CD4-positive, CD25-positive, alpha-beta regulatory T cell (primary cell): ENCODE measurements at regions not wholly inside any gene's neighbourhood (a gene's known extent, or its start where the extent isn't known, plus 50 kb on each side); places are given as distances from the start of the nearest gene placed in this dataset.

ENCODE experiments used
- ATAC-seq, 2 donors: fragments of 150-1000 bp; cut with Tn5 transposase; one replicate each; pipeline ENCODE4 v1.10.0; 2021; ENCODE audit warnings: low read depth in 2 of 2, moderate number of reproducible peaks in 2 of 2, moderate library complexity in 1 of 2
- DNase-seq, 3 donors: peaks; one replicate each; pipeline versions ENCODE4 v3.0.0 to v3.0.0-alpha.2; 2012 to 2022; ENCODE audit warnings: mixed read lengths in 1 of 3
- H3K27ac ChIP-seq: one replicate; pipeline ENCODE4 v1.7.0; 2013; ENCODE audit warnings: mild to moderate bottlenecking, low read length; ENCODE audit not compliant: insufficient read depth, poor library complexity, severe bottlenecking
- H3K27me3 ChIP-seq: one replicate; pipeline ENCODE4 v1.7.0; 2013; ENCODE audit warnings: low read length; ENCODE audit not compliant: control insufficient read depth, insufficient read depth
- H3K36me3 ChIP-seq: one replicate; pipeline ENCODE4 v1.7.0; 2013; ENCODE audit warnings: mild to moderate bottlenecking, low read length, moderate library complexity; ENCODE audit not compliant: control insufficient read depth, insufficient read depth
- H3K4me1 ChIP-seq: 2 replicates; pipeline ENCODE4 v1.7.0; 2013; ENCODE audit warnings: mild to moderate bottlenecking, low read length; ENCODE audit not compliant: insufficient read depth, control insufficient read depth, poor library complexity, severe bottlenecking
- H3K4me3 ChIP-seq: one replicate; pipeline ENCODE4 v1.7.0; 2013; ENCODE audit warnings: low read depth, mild to moderate bottlenecking, low read length, moderate library complexity
- H3K9me3 ChIP-seq, 2 experiments: 1 replicate in 1 of 2; 2 replicates in 1 of 2; pipeline ENCODE4 v1.7.0; 2013; ENCODE audit warnings: low read length in 2 of 2, mild to moderate bottlenecking in 1 of 2, moderate library complexity in 1 of 2; ENCODE audit not compliant: control insufficient read depth in 2 of 2
- H3K27ac Mint-ChIP-seq, 3 donors: one replicate each; pipeline ENCODE4 v1.8.0; 2020 to 2022; ENCODE audit warnings: mild to moderate bottlenecking in 3 of 3, mixed read lengths in 3 of 3, moderate library complexity in 2 of 3
- H3K27me3 Mint-ChIP-seq: one replicate; pipeline ENCODE4 v1.8.0; 2022; ENCODE audit warnings: mild to moderate bottlenecking, mixed read lengths
- H3K36me3 Mint-ChIP-seq: one replicate; pipeline ENCODE4 v1.8.0; 2020; ENCODE audit warnings: mixed read lengths
- H3K4me1 Mint-ChIP-seq, 4 donors: one replicate each; pipeline ENCODE4 v1.8.0; 2020 to 2022; ENCODE audit warnings: mixed read lengths in 4 of 4, mild to moderate bottlenecking in 1 of 4
- H3K4me3 Mint-ChIP-seq, 4 donors: one replicate each; pipeline ENCODE4 v1.8.0; 2020 to 2022; ENCODE audit warnings: mild to moderate bottlenecking in 4 of 4, mixed read lengths in 4 of 4, moderate library complexity in 3 of 4
- H3K9me3 Mint-ChIP-seq, 7 donors: one replicate each; pipeline ENCODE4 v1.8.0; 2020 to 2022; ENCODE audit warnings: mixed read lengths in 7 of 7, mild to moderate bottlenecking in 3 of 7, moderate library complexity in 2 of 7

DNA sequence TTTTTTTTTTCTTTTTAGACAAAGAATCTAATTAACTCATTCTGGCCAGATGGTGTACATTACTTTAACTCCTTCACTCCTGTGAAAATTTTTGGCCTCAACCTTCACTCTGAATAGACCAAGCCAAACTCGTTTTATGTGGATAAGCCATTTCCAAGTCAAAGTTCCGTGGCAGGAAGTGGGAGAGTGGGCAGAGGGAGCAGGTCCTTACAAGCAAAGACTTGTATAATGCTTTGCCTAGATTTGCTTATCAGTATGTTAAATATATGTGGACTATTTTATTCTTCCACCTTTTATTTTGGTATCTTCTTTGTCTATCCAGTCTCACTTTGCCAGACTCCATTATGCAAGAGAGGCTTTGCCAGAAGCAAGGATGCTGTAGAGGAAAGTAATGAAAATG lies 178.1 kb upstream of the TNP1 start:
- Mint-ChIP-seq H3K36me3 (no peaks in the 10 kb centered on the region), H3K4me1 (no peaks in the 10 kb centered on the region), H3K27me3 (no peaks in the 10 kb centered on the region), H3K27ac (no peak overlapping the region), H3K9me3 (peaks cover 0 to 2% (median 0%) of the 10 kb centered on the region in 7 donors), H3K4me3 (no peak overlapping the region)
- H3K4me1 ChIP-seq: no peaks in the 10 kb centered on the region
- no peaks in the 10 kb centered on the region for H3K36me3 ChIP-seq
- ATAC-seq (no peak), DNase-seq (no peak)
- H3K9me3 ChIP-seq: no peaks in the 10 kb centered on the region
- H3K4me3 ChIP-seq: no peak overlapping the region
- H3K27ac ChIP-seq: no peak overlapping the region
- H3K27me3 ChIP-seq: no peaks in the 10 kb centered on the region

DNA sequence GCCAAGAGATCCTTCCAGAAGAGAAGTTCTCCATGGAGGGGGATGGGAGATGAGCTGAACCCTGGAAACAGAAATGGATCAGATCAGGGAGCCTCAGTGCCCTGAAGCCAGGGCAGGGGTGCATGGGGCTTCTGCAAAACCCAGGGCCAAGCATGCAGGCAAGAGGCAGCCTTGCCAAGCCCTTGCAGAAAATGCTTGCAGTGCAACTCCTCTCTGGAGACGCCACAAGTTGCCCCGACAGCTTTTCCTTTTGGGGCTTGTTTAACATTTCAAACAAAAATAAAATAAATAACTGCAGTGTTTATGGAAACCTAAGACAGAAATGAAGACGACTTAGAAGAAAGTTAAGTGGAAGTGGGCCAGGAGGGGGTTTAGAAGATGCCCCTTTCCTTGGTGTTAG lies 177.5 kb upstream of the TNP1 start:
- H3K27me3 Mint-ChIP-seq: no peaks in the 10 kb centered on the region
- Histone ChIP-seq H3K27me3 (no peaks in the 10 kb centered on the region), H3K4me1 (no peaks in the 10 kb centered on the region), H3K4me3 (no peak overlapping the region), H3K36me3 (no peaks in the 10 kb centered on the region), H3K9me3 (no peaks in the 10 kb centered on the region), H3K27ac (no peak overlapping the region)
- DNase-seq: no peak
- H3K4me3 Mint-ChIP-seq: no peak overlapping the region
- ATAC-seq: no peak
- H3K9me3 Mint-ChIP-seq: peaks cover 0 to 2% (median 0%) of the 10 kb centered on the region in 7 donors
- no peaks in the 10 kb centered on the region for H3K4me1 Mint-ChIP-seq
- no peak overlapping the region for H3K27ac Mint-ChIP-seq
- H3K36me3 Mint-ChIP-seq: no peaks in the 10 kb centered on the region

DNA sequence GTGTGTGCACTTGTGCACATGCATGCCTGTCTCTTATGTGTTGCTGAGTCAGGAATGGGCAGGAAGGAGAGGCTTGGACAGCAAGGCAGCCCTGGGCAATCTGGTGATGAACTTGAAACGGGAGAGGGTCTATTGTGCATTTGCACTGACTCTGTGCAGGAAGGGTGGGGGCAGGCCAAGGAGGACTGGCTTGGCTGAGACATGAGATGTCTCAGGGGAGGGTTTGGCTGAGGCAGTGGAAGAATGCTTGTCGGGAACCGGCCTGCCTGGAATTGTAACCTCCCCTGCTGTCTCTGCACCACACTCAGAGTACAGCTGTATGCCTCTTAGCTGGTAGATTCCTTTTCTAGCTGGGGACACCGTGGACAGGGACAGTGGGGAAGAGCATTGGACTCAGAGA lies 176.1 kb upstream of the TNP1 start:
- no peak overlapping the region for H3K27ac Mint-ChIP-seq
- Histone ChIP-seq H3K27me3 (no peaks in the 10 kb centered on the region), H3K4me1 (no peaks in the 10 kb centered on the region), H3K36me3 (no peaks in the 10 kb centered on the region), H3K4me3 (no peak overlapping the region), H3K27ac (no peak overlapping the region), H3K9me3 (no peaks in the 10 kb centered on the region)
- no peaks in the 10 kb centered on the region for H3K36me3 Mint-ChIP-seq
- DNase-seq (no peak), ATAC-seq (no peak)
- no peaks in the 10 kb centered on the region for H3K27me3 Mint-ChIP-seq
- no peaks in the 10 kb centered on the region for H3K4me1 Mint-ChIP-seq
- H3K9me3 Mint-ChIP-seq: peaks cover 0 to 2% (median 0%) of the 10 kb centered on the region in 7 donors
- no peak overlapping the region for H3K4me3 Mint-ChIP-seq

DNA sequence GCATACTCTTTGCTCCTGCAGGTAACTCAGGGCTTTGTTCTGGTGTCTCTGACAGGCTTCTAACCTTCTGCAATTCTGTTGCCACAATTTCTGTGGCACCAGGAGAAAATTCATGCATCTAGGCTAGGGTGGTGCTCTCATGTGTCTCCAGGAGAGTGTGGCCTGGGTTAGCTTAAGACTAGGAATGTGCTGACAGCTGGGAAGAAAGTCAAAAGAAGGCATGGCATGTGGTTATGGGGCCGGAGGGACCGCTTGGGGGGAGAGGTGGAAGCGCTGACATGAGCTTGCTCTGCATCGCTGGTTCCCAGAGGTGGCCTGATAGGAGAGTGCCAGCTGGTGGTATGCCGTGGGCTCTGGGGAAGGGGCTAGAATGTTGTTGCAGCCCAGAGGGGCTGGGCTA lies 173.3 kb upstream of the TNP1 start:
- Mint-ChIP-seq H3K9me3 (peaks cover 0 to 5% (median 0%) of the 10 kb centered on the region in 7 donors), H3K4me3 (no peak overlapping the region), H3K27me3 (no peaks in the 10 kb centered on the region), H3K36me3 (no peaks in the 10 kb centered on the region), H3K27ac (no peak overlapping the region), H3K4me1 (no peaks in the 10 kb centered on the region)
- H3K27ac ChIP-seq: no peak overlapping the region
- no peaks in the 10 kb centered on the region for H3K4me1 ChIP-seq
- no peaks in the 10 kb centered on the region for H3K27me3 ChIP-seq
- ATAC-seq (no peak), DNase-seq (no peak)
- H3K36me3 ChIP-seq: no peaks in the 10 kb centered on the region
- H3K4me3 ChIP-seq: no peak overlapping the region
- no peaks in the 10 kb centered on the region for H3K9me3 ChIP-seq

DNA sequence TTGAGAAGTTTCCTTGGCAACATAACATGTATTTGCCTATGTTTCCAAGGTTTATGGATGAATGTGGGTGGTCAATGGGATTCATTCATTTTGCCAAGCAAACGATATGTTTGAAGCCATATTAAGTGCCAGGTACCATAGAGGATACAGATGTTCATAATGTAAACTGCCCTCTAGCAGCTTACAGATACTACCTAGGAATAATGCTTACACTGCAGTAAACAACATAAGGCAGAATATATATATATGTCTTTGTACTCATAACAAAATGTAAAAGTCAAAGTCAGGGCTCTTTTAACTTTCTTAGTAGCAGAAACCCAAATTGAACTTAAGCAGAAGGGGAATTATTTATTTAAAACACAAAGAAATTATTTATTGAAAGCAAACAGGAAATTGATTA lies 171.6 kb upstream of the TNP1 start:
- H3K9me3 Mint-ChIP-seq: peaks cover 0 to 5% (median 0%) of the 10 kb centered on the region in 7 donors
- Histone ChIP-seq H3K27ac (no peak overlapping the region), H3K4me1 (no peaks in the 10 kb centered on the region), H3K27me3 (no peaks in the 10 kb centered on the region), H3K36me3 (no peaks in the 10 kb centered on the region), H3K9me3 (no peaks in the 10 kb centered on the region), H3K4me3 (no peak overlapping the region)
- H3K4me1 Mint-ChIP-seq: no peaks in the 10 kb centered on the region
- H3K4me3 Mint-ChIP-seq: no peak overlapping the region
- no peaks in the 10 kb centered on the region for H3K27me3 Mint-ChIP-seq
- no peak overlapping the region for H3K27ac Mint-ChIP-seq
- DNase-seq: no peak
- no peaks in the 10 kb centered on the region for H3K36me3 Mint-ChIP-seq
- no peak for ATAC-seq

DNA sequence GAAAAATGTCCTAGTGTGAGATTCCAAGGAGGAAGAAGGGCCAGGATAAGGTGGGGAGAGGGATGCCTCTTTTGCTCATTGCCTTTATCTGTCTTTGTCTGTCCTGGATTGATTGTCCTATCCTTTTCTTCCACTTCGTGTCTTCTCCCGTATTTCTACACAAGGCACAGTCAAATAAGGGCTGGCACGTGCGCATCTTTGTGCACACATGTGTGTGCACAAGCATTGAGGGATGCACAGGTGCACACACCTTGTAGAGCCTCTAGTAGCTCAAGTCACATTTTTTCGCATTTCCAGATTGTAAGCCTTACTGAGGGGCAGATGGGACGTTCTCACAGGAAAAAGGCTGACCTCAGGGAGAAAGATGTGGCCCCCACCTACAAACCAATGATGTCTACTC lies 170.2 kb upstream of the TNP1 start:
- H3K4me3 Mint-ChIP-seq: no peak overlapping the region
- peaks cover 0 to 5% (median 0%) of the 10 kb centered on the region in 7 donors for H3K9me3 Mint-ChIP-seq
- H3K36me3 Mint-ChIP-seq: no peaks in the 10 kb centered on the region
- DNase-seq: no peak
- no peak overlapping the region for H3K27ac Mint-ChIP-seq
- no peak overlapping the region for H3K4me3 ChIP-seq
- ATAC-seq: no peak
- H3K9me3 ChIP-seq: no peaks in the 10 kb centered on the region
- H3K27me3 Mint-ChIP-seq: no peaks in the 10 kb centered on the region
- H3K27ac ChIP-seq: no peak overlapping the region
- no peaks in the 10 kb centered on the region for H3K27me3 ChIP-seq
- H3K36me3 ChIP-seq: no peaks in the 10 kb centered on the region
- no peaks in the 10 kb centered on the region for H3K4me1 Mint-ChIP-seq
- H3K4me1 ChIP-seq: no peaks in the 10 kb centered on the region

DNA sequence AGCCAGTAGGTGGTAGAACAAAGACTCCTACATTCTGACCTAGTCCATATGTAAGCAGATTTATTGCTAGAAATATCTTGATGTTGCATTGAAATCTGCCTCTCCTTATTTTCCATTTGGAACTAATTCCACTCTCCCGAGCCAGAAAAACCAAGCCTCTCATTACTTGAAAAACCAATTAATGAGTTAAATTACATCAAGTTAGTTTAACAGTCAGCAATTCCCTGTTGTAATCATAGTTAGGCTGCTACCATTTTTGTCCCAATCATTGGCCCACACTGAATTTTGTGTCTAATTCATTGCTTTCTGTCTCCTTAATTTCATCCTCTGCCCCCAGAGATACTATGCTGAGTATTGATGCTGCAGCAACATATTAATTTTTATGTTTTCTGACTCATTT lies 168.3 kb upstream of the TNP1 start:
- no peaks in the 10 kb centered on the region for H3K9me3 ChIP-seq
- ATAC-seq: no peak
- no peaks in the 10 kb centered on the region for H3K4me1 Mint-ChIP-seq

DNA sequence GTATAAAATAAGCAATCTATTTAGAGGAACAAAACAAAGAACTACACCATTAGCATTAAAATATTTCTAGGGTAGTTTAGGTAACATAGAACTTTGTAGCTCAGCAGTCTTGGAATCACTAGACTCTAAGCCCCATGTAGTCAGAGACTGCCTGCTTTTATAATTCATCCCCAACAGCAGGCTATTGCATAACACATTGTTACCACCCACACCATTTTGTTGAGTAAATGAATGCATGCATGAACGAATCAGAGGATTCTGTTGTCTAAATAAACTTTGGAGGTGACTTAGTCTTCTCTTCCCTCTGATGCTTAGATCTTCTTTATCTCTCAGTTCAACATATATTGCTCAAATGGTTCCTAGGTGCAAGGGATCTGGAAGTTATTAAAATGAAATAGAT lies 167.6 kb upstream of the TNP1 start:
- no peak overlapping the region for H3K4me3 Mint-ChIP-seq
- peaks cover 0 to 8% (median 1%) of the 10 kb centered on the region in 7 donors for H3K9me3 Mint-ChIP-seq
- ATAC-seq: no peak
- no peaks in the 10 kb centered on the region for H3K27me3 ChIP-seq
- no peaks in the 10 kb centered on the region for H3K36me3 ChIP-seq
- H3K9me3 ChIP-seq: no peaks in the 10 kb centered on the region
- DNase-seq: no peak
- no peak overlapping the region for H3K4me3 ChIP-seq
- H3K27me3 Mint-ChIP-seq: no peaks in the 10 kb centered on the region
- H3K36me3 Mint-ChIP-seq: no peaks in the 10 kb centered on the region
- H3K27ac Mint-ChIP-seq: no peak overlapping the region
- no peaks in the 10 kb centered on the region for H3K4me1 Mint-ChIP-seq
- H3K27ac ChIP-seq: no peak overlapping the region
- H3K4me1 ChIP-seq: no peaks in the 10 kb centered on the region

More for the DNA sequence above, 168.3 kb upstream of the TNP1 start:
- Mint-ChIP-seq H3K36me3 (no peaks in the 10 kb centered on the region), H3K4me3 (no peak overlapping the region), H3K9me3 (peaks cover 0 to 8% (median 1%) of the 10 kb centered on the region in 7 donors), H3K27me3 (no peaks in the 10 kb centered on the region), H3K27ac (no peak overlapping the region)
- no peak overlapping the region for H3K27ac ChIP-seq
- H3K4me1 ChIP-seq: no peaks in the 10 kb centered on the region
- H3K36me3 ChIP-seq: no peaks in the 10 kb centered on the region
- no peak overlapping the region for H3K4me3 ChIP-seq
- H3K27me3 ChIP-seq: no peaks in the 10 kb centered on the region
- no peak for DNase-seq
